HFFc6 (cell line): ENCODE measurements at regions not wholly inside any gene's neighbourhood (a gene's known extent, or its start where the extent isn't known, plus 50 kb on each side); places are given as distances from the start of the nearest gene placed in this dataset.

Experiments
- DNase-seq: peaks from one replicate; pipeline ENCODE4 v3.0.0-alpha.2; 2018
- H3K27ac Mint-ChIP-seq: 2 replicates; pipeline ENCODE4 v1.8.0; 2020; ENCODE audit warnings: mild to moderate bottlenecking, mixed read lengths
- H3K27me3 Mint-ChIP-seq: 2 replicates; pipeline ENCODE4 v1.8.0; 2021; ENCODE audit warnings: mild to moderate bottlenecking, moderate library complexity, mixed read lengths; ENCODE audit not compliant: insufficient read depth
- H3K36me3 Mint-ChIP-seq: 2 replicates; pipeline ENCODE4 v1.8.0; 2021; ENCODE audit warnings: low read depth, mixed read lengths
- H3K4me1 Mint-ChIP-seq: 2 replicates; pipeline ENCODE4 v1.8.0; 2020; ENCODE audit warnings: low read depth, mixed read lengths
- H3K4me3 Mint-ChIP-seq: 2 replicates; pipeline ENCODE4 v1.8.0; 2020; ENCODE audit warnings: mild to moderate bottlenecking, moderate library complexity, mixed read lengths
- H3K9me3 Mint-ChIP-seq: 2 replicates; pipeline ENCODE4 v1.8.0; 2020; ENCODE audit warnings: mild to moderate bottlenecking, mixed read lengths
- CTCF ChIP-seq: fragments of 200-600 bp; sonication (generic); IDR thresholded peaks from 2 replicates; pipeline ENCODE4 v1.5.0; 2021; ENCODE audit warnings: antibody characterized with exemption, mild to moderate bottlenecking

DNA sequence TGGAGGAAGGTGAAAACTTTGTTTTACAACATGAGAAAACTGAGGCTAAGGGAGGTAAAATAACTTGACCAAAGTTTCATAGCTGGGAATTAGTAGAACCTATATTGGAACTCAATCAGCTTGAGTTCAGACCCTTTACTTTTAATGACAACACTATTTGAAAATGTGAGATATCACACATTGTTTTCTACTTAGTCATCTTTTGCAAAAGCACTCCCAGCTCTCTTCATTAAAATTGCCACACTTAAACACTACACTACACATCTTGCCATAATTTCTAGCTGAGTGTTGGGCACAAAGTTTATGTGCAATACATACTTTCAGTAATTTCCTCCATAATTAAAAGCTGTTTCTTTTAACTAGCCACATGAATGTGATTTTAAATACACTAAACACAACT, 230.4 kb upstream of the DCBLD2 start:
- Mint-ChIP-seq H3K4me3 (no peak overlapping the region), H3K9me3 (peaks cover 5% of the 10 kb centered on the region; the same call in 1 of the 2 replicates), H3K4me1 (peaks cover 53% of the 10 kb centered on the region), H3K36me3 (peaks cover 5% of the 10 kb centered on the region), H3K27me3 (no peaks in the 10 kb centered on the region), H3K27ac (no peak overlapping the region)
- DNase-seq, result no peak
- no peak for TF ChIP-seq CTCF

DNA sequence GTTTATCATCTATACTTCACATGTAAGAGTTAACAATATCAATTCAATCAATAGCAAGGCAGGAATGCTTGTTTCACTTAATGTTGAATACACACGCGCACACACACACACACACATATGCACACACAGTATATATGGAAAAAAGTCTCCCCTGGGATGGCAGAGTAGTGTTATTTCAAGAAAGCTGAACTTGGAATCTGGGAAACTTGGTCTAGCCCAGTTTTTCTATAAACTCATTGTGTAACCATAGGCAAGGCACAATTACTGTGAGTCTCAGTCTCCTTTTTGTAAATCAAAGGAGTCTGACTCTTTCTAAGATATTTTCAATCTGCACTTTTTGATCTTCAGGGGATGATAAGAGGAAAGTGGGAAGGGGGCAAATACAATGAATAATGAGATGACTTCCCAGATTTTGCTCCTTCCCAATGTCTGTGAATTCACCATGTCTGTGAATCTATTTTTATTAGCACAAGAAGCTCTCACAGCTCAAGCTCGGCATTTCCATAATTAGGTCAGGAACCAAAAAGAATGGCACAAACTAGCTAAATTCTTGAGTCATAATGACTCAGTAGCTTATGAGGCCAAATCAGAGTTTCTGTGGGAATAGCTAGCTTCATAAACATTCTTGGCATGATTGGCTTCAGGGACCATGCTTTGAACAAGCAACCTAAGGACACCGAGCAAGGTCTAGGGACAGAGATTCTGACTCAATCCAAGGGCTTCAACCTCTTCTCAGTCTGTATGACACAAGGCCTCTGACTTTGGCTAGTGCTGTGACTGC, 227.4 kb upstream of the DCBLD2 start:
- Mint-ChIP-seq H3K27ac (peak overlapping the region; percentile 82), H3K27me3 (no peaks in the 10 kb centered on the region), H3K36me3 (peaks cover 5% of the 10 kb centered on the region), H3K9me3 (peaks cover 5% of the 10 kb centered on the region; the same call in 1 of the 2 replicates), H3K4me1 (peaks cover 73% of the 10 kb centered on the region), H3K4me3 (peak overlapping the region; percentile 38; the same call in 1 of the 2 replicates)
- TF ChIP-seq CTCF, result no peak
- peak; percentile 97 for DNase-seq

DNA sequence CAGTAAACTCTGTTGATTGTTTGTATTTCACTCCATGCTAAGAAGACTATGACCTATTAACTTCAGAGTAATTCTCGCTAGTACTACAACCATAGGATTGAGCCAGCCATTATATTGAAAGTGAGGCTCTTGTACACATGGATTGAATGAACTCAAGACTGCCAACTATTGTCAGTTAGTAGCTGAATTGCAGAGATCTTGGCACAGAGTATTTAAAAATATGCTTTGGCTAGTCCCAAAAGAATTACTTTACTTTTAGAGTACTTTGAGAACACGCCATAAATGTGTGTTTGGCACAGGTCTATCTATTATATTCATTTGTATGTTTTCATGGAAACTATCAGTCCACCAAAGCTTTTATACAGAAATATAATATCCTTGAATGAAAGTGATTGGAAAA, 226.7 kb upstream of the DCBLD2 start:
- Mint-ChIP-seq H3K4me3 (peak overlapping the region; percentile 31), H3K27ac (peak overlapping the region; percentile 82), H3K36me3 (peaks cover 5% of the 10 kb centered on the region; the same call in 1 of the 2 replicates), H3K27me3 (no peaks in the 10 kb centered on the region), H3K4me1 (peaks cover 73% of the 10 kb centered on the region), H3K9me3 (no peaks in the 10 kb centered on the region)
- TF ChIP-seq CTCF, result no peak; the same call in 1 of the 2 replicates
- no peak for DNase-seq

GRCh38 chr3:99126316-99126715, 224.8 kb upstream of the DCBLD2 start:
- Mint-ChIP-seq H3K9me3 (no peaks in the 10 kb centered on the region), H3K4me3 (no peak overlapping the region), H3K36me3 (peaks cover 5% of the 10 kb centered on the region; the same call in 1 of the 2 replicates), H3K4me1 (peaks cover 64% of the 10 kb centered on the region), H3K27me3 (no peaks in the 10 kb centered on the region), H3K27ac (no peak overlapping the region)
- TF ChIP-seq CTCF, result no peak
- DNase-seq, result no peak

DNA sequence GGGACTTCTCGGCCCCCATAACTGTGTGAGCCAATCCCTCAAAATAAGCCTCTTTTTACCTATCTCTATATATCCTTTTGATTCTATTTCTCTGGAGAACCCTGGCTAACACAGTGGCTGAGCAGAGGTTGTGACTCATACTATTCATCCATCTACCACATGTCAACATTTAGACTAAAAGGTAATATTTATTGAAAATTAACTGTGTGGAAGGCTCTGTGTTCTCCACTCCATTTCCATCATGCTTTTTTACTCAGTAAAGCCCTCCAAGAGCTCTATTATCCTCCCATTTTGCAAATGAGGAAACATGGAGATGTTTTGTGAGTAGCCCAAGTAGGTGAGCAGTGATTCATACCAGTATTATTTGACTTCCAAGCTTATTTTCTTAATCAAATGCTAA, 217.9 kb upstream of the DCBLD2 start:
- peak overlapping the region; percentile 42; the same call in 1 of the 2 replicates for H3K27ac Mint-ChIP-seq
- H3K4me1 Mint-ChIP-seq, result peaks cover 52% of the 10 kb centered on the region
- no peak for TF ChIP-seq CTCF
- no peaks in the 10 kb centered on the region; the same call in 1 of the 2 replicates for H3K27me3 Mint-ChIP-seq
- peak; percentile 11 for DNase-seq
- H3K9me3 Mint-ChIP-seq, result no peaks in the 10 kb centered on the region
- no peak overlapping the region for H3K4me3 Mint-ChIP-seq
- H3K36me3 Mint-ChIP-seq, result peaks cover 5% of the 10 kb centered on the region; the same call in 1 of the 2 replicates
